Smooth muscle cell (in vitro differentiated cells): ENCODE measurements at regions not wholly inside any gene's neighbourhood (a gene's known extent, or its start where the extent isn't known, plus 50 kb on each side); places are given as distances from the start of the nearest gene placed in this dataset.

ENCODE experiments used
- DNase-seq: peaks from one replicate; lab custom pipeline; 2025; ENCODE audit not compliant: unreplicated experiment; lab: John Stamatoyannopoulos, UW
- H2AFZ ChIP-seq: fragments of 200-600 bp; sonication (generic); 2 replicates; pipeline ENCODE4 v1.6.0; 2016; ENCODE audit warnings: antibody characterized with exemption, low read depth, mild to moderate bottlenecking
- H3F3A ChIP-seq: fragments of 200-600 bp; sonication (generic); 2 replicates; pipeline ENCODE4 v1.6.0; 2017; ENCODE audit warnings: antibody characterized with exemption, low read depth
- H3K27ac ChIP-seq: fragments of 200-600 bp; sonication (generic); 2 replicates; pipeline ENCODE4 v1.5.1; 2016; ENCODE audit warnings: low read depth, mild to moderate bottlenecking
- H3K27me3 ChIP-seq: fragments of 200-600 bp; sonication (generic); 2 replicates; pipeline ENCODE4 v1.6.1; 2016; ENCODE audit warnings: low read depth, mild to moderate bottlenecking
- H3K36me3 ChIP-seq: fragments of 200-600 bp; sonication (generic); 2 replicates; pipeline ENCODE4 v1.5.1; 2016; ENCODE audit warnings: low read depth
- H3K4me1 ChIP-seq: fragments of 200-600 bp; sonication (generic); 2 replicates; pipeline ENCODE4 v1.5.1; 2016; ENCODE audit warnings: low read depth
- H3K4me2 ChIP-seq: fragments of 200-600 bp; sonication (generic); 2 replicates; pipeline ENCODE4 v1.6.0; 2016; ENCODE audit warnings: mild to moderate bottlenecking
- H3K4me3 ChIP-seq: fragments of 200-600 bp; sonication (generic); 2 replicates; pipeline ENCODE4 v1.5.1; 2016; ENCODE audit warnings: mild to moderate bottlenecking
- H3K79me2 ChIP-seq: fragments of 200-600 bp; sonication (generic); 2 replicates; pipeline ENCODE4 v1.6.0; 2016; ENCODE audit warnings: low read depth, mild to moderate bottlenecking
- H3K9ac ChIP-seq: fragments of 200-600 bp; sonication (generic); 2 replicates; pipeline ENCODE4 v1.6.0; 2016; ENCODE audit warnings: low read depth
- H3K9me3 ChIP-seq: fragments of 200-600 bp; sonication (generic); replicated peaks from 2 replicates; pipeline ENCODE4 v1.5.1; 2016; ENCODE audit warnings: low read depth
- H4K20me1 ChIP-seq: fragments of 200-600 bp; sonication (generic); 2 replicates; pipeline ENCODE4 v1.6.0; 2016; ENCODE audit warnings: low read depth
- WGBS: methylation state at CpG from one replicate; pipeline ENCODE4 v1.1.7; 2016; ENCODE audit warnings: low lambda C conversion rate; 5-methylcytosine and 5-hydroxymethylcytosine counted together
- TF ChIP-seq, protein P1 (sequence below): fragments of 200-600 bp; sonication (generic); IDR thresholded peaks from 2 replicates; pipeline ENCODE4 v1.5.1; 2017; ENCODE audit warnings: borderline replicate concordance, mild to moderate bottlenecking, antibody characterized with exemption; ENCODE audit not compliant: insufficient read depth, poor library complexity, severe bottlenecking

DNA sequence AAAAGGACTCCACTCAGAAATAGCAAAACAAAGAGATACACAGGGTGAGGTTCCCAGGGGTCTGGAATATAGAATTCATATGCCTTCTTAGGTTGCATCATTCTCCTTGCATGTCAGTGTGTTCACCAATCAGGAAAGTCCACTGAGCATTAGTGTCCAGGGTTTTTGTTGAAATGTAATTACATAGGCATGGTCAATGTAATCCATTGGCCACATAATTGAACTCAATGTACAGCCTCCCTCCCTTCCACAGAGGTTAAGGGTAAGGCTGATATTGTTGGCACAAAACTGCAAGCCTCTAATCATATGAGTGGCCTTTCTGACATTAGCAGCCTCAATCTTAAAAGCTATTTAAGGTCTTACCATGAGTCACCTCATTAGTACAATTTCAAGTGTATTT lies 736.1 kb upstream of the VSTM2A start:
- Histone ChIP-seq H3K27me3 (no peaks in the 10 kb centered on the region), H3K4me2 (no peak overlapping the region), H3K27ac (no peak overlapping the region), H3K79me2 (no peaks in the 10 kb centered on the region), H3K4me3 (no peak overlapping the region), H2AFZ (no peak overlapping the region), H3K9me3 (no peaks in the 10 kb centered on the region), H3K36me3 (no peaks in the 10 kb centered on the region), H4K20me1 (no peaks in the 10 kb centered on the region), H3K9ac (no peak overlapping the region), H3F3A (no peaks in the 10 kb centered on the region), H3K4me1 (no peaks in the 10 kb centered on the region)
- TF ChIP-seq, protein P1, sequence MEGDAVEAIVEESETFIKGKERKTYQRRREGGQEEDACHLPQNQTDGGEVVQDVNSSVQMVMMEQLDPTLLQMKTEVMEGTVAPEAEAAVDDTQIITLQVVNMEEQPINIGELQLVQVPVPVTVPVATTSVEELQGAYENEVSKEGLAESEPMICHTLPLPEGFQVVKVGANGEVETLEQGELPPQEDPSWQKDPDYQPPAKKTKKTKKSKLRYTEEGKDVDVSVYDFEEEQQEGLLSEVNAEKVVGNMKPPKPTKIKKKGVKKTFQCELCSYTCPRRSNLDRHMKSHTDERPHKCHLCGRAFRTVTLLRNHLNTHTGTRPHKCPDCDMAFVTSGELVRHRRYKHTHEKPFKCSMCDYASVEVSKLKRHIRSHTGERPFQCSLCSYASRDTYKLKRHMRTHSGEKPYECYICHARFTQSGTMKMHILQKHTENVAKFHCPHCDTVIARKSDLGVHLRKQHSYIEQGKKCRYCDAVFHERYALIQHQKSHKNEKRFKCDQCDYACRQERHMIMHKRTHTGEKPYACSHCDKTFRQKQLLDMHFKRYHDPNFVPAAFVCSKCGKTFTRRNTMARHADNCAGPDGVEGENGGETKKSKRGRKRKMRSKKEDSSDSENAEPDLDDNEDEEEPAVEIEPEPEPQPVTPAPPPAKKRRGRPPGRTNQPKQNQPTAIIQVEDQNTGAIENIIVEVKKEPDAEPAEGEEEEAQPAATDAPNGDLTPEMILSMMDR, result no peak
- DNase-seq, result no peak

DNA sequence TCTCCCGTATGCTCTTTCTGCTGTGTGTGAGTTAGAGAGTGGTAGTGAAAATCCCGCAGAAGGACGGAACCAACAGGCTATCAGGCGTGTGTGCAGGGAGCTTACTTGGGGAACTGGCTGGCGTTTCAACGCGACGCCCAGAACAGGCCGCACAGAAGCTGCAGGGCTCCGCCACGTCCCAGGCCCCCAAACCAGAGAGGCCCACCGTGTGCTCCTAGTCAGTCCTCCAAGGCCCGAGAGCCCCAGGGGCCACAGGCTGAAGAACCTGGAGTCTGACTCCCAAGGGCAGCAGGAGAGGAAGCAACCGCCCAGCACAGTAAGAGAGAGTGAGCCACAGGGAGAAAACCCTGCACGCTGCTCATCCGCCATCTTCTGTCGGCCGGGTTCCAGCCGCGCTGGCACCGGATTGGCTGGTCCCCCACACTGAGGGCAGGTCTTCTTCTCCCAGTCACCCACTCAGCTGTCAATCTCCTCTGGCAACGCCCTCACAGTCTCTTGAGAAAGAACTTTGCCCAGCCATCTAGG lies 730.6 kb upstream of the VSTM2A start:
- Histone ChIP-seq H3K4me1 (no peaks in the 10 kb centered on the region), H3F3A (no peaks in the 10 kb centered on the region), H3K9me3 (no peaks in the 10 kb centered on the region), H3K27ac (no peak overlapping the region), H3K4me2 (no peak overlapping the region), H3K27me3 (no peaks in the 10 kb centered on the region), H3K36me3 (no peaks in the 10 kb centered on the region), H2AFZ (no peak overlapping the region), H3K9ac (no peak overlapping the region), H3K4me3 (no peak overlapping the region), H4K20me1 (no peaks in the 10 kb centered on the region), H3K79me2 (no peaks in the 10 kb centered on the region)
- WGBS, result 93% methylated on average over 22 of the region's 22 CpGs
- DNase-seq, result no peak
- TF ChIP-seq, protein P1, result no peak

DNA sequence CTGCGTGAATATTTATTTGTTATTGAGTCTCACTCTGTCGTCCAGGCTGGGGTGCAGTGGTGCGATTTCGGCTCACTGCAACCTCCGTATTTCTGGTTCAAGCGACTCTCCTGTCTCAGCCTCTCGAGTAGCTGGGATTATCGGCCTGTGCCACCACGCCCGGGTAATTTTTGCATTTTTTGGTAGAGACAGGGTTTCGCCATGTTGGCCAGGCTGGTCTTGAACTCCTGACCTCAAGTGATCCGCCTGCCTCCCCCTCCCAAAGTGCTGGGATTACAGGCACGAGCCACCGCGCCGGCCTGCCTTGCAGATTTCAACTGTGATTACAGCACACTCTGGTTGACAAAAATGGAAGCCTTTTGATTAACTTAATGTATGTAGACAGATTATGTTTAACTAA lies 730.0 kb upstream of the VSTM2A start:
- H3F3A ChIP-seq, result no peaks in the 10 kb centered on the region
- TF ChIP-seq, protein P1, result no peak
- H3K79me2 ChIP-seq, result no peaks in the 10 kb centered on the region
- no peak overlapping the region for H3K4me3 ChIP-seq
- no peak overlapping the region for H3K9ac ChIP-seq
- 97% methylated on average over 16 of the region's 16 CpGs for WGBS
- no peaks in the 10 kb centered on the region for H3K4me1 ChIP-seq
- H3K27me3 ChIP-seq, result no peaks in the 10 kb centered on the region
- no peak overlapping the region for H2AFZ ChIP-seq
- H3K36me3 ChIP-seq, result no peaks in the 10 kb centered on the region
- no peaks in the 10 kb centered on the region for H3K9me3 ChIP-seq
- DNase-seq, result no peak
- H3K4me2 ChIP-seq, result no peak overlapping the region
- no peak overlapping the region for H3K27ac ChIP-seq
- no peaks in the 10 kb centered on the region for H4K20me1 ChIP-seq

DNA sequence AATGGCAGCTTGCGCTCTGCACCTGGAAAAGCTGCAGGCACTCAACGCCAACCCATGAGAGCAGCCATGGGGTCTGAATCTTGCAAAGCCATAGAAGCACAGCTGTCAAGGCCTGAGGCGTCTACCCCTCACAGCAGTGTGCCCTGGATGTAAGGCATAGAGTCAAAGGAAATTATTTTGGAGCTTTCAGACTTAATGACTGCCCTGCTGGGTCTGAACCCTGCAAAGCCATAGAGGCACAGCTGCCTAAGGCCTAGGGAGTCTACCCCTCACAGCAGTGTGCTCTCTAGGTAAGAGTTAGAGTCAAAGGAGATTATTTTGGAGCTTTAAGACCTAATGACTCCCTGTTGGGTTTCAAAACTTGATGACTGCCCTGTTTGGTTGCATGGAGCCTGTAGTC lies 706.9 kb upstream of the VSTM2A start:
- H3K27ac ChIP-seq, result no peak overlapping the region
- H3K9ac ChIP-seq, result no peak overlapping the region
- WGBS, result 91% methylated on average over 3 of the region's 3 CpGs
- H3K36me3 ChIP-seq, result no peaks in the 10 kb centered on the region
- no peaks in the 10 kb centered on the region for H3K79me2 ChIP-seq
- TF ChIP-seq, protein P1, result no peak
- H3F3A ChIP-seq, result no peaks in the 10 kb centered on the region
- no peaks in the 10 kb centered on the region for H3K9me3 ChIP-seq
- no peak overlapping the region for H3K4me2 ChIP-seq
- H3K4me3 ChIP-seq, result no peak overlapping the region
- no peaks in the 10 kb centered on the region for H4K20me1 ChIP-seq
- no peaks in the 10 kb centered on the region for H3K4me1 ChIP-seq
- no peak overlapping the region for H2AFZ ChIP-seq
- no peak for DNase-seq
- no peaks in the 10 kb centered on the region for H3K27me3 ChIP-seq
